Transverse colon (tissue), 4 donors: ENCODE measurements at regions not wholly inside any gene's neighbourhood (a gene's known extent, or its start where the extent isn't known, plus 50 kb on each side); places are given as distances from the start of the nearest gene placed in this dataset.

Experiments used
- CTCF ChIP-seq, 5 experiments: fragments of 200-600 bp in 3 of 5; fragments of 450-650 bp in 2 of 5; sonication (generic) in 3 of 5; IDR thresholded peaks; 1 replicate in 2 of 5; 2 replicates in 3 of 5; pipeline ENCODE4 v1.5.1; 2016 to 2017; ENCODE audit warnings: antibody characterized with exemption in 5 of 5, inconsistent platforms in 3 of 5, mild to moderate bottlenecking in 2 of 5, moderate library complexity in 1 of 5
- EP300 ChIP-seq: sonication (generic); formaldehyde crosslinking; IDR thresholded peaks from one replicate; pipeline ENCODE4 v1.6.1; 2017; ENCODE audit warnings: antibody characterized with exemption, low read depth
- POLR2A ChIP-seq: fragments of 450-650 bp; IDR thresholded peaks from one replicate; pipeline ENCODE4 v1.6.1; 2016; ENCODE audit warnings: antibody characterized with exemption, mild to moderate bottlenecking, moderate library complexity
- POLR2AphosphoS5 ChIP-seq, 3 donors: sonication (generic); formaldehyde crosslinking; IDR thresholded peaks; one replicate each; pipeline ENCODE4 v1.6.1; 2016; ENCODE audit warnings: antibody characterized with exemption in 3 of 3

GRCh38 chr1:47515164-47515789, 77.4 kb downstream of the FOXD2 start:
- no peak for TF ChIP-seq POLR2A
- TF ChIP-seq CTCF (IDR thresholded peaks at IDR 0.05) = no peak
- TF ChIP-seq POLR2AphosphoS5 (IDR thresholded peaks at IDR 0.05) = no peak
- no peak for TF ChIP-seq EP300
